Caki2 (cell line): ENCODE measurements at regions not wholly inside any gene's neighbourhood (a gene's known extent, or its start where the extent isn't known, plus 50 kb on each side); places are given as distances from the start of the nearest gene placed in this dataset.

Experiments
- DNase-seq: peaks from one replicate; pipeline ENCODE4 v3.0.0-alpha.2; 2015; ENCODE audit warnings: low read depth
- in situ Hi-C: cut with HindIII; loops from 2 replicates; pipeline ENCODE4 v1.10.0; 2016; ENCODE audit warnings: low sequenced_read_pairs, low pct_unique_long_range_greater_than_20kb, mixed read lengths

DNA sequence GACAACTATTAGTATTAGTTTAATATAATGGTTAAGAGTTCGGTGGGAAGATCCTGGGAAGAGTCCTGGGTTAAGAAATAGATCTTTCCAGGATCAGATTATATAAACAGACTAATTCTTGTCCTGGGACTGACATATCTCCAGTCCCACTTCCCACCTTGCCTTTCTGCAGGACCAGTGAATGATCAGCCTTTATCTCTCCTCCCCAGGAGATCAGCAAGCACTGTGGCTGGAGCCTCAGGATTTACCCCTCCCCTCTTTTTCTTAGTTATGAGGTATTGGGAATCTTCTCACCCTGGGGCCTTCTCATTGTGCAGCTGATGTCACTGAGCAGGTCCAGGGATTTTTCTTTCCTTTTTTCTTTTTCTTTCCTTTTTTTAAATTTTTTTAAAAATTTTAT, 135.7 kb upstream of the UMPS start:
- in situ Hi-C loops: no loop called here
- DNase-seq: no peak

DNA sequence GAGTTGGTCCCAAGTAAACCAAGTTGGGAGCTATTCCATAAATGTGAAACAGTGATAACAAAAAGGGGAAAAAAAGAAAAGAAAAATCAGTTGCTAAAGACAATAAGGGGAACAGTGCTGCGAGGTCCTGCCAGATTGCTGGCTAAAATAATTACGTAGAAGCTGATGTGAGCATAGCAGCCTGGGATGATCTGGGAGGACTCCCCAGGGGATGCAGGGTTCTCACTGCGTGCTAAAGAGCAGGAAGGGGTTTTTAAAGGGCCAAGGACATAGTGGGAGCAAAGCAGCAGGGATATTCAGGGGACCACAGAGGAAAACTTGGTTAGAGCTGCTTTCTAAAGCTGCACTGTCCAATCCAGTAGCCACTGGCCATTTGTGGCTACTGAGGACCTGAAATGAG, 133.0 kb upstream of the UMPS start:
- in situ Hi-C loops: no loop called here

DNA sequence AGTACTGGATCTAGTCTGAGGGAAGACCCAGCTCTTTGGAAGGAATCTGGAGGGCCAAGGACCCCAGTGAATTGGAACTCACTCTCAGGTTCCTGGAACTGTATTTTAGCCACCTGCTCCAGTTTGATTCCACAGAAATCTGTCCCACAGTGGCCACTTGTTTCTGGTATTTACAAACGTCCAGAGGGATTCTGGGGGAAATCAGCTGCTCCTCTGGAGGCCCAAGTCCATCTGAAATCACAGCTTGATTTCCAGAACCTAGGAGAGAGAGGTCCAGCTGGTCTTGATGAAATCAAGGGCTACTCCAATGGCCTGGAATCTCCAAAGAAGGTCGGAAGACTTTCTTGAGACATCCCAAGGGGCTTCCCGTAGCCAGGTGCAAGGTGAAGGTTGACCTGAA, 132.3 kb upstream of the UMPS start:
- in situ Hi-C loops: no loop called here
- no peak for DNase-seq

More for the DNA sequence above, 133.0 kb upstream of the UMPS start:
- DNase-seq: no peak

DNA sequence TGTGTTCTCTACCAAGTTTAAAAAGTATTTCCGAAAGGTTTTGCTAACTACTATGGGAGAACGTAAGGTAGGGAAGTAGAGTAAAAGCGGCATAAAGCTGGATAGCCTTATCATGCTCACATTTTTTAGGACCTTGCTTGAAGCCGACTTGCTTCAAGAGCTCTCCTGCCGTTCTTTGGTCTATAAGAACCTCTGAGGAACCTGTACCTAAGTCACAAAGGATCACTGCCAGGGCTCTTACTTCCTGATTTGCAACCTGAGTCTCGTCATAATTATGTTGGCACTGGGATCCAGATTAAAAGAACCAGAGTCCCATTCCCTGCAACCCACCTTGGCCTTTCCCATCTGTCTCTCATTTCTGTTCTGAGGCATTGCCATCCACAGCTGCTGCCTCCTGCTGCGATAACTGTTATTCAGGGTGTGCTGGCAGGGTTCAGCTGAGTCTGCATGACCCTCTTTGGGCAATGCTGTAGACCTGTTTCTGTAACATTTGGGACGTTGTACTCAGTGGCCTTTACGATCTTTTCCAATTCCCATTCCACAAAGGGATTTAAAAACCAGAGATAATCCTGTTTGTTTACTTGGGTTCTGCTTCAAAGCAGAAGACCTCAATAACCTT, 131.0 kb upstream of the UMPS start:
- in situ Hi-C loops: no loop called here
- no peak for DNase-seq

DNA sequence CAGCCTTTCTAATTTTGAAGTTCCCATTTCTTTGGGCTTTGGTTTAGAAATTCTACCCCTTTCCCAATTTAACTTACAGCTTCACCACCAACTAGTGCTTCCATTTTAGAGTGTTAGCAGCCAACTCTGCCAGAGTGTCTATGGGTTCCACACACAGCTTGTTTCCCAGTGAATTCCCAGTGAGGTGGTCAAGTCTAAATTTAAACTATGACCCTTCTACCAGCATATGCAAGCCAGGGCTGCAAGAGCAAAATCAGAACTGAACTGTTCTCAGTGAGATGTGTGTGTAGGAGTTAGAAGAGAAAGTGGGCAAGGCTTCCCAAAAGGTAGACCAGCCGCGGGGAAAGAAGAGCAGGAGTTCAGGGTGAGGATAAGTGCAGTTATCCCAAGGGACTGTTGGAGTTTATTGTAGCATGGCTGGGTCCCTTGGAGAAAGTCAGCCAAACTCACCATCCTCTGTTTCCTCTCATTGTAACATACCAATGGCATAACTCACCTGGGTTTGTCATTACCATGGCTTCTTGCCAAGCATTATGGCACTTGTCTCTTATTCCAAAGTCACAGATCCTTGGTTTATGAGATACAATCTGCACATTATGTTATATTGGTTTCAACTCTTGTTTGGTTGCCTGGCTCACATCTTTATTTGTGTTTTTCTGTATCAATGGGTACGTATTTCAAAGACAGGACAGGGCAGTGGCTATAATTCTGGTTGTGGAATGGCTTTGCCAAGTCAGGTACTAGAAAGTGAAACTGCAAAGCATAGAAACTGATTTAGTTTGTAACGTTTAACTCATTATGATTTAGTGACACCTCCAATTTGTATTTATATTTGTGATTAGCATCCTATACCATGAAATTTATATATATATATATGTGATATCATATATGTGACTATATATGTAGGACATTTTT, 130.2 kb upstream of the UMPS start:
- in situ Hi-C loops: no loop called here
- DNase-seq: peak; percentile 68

DNA sequence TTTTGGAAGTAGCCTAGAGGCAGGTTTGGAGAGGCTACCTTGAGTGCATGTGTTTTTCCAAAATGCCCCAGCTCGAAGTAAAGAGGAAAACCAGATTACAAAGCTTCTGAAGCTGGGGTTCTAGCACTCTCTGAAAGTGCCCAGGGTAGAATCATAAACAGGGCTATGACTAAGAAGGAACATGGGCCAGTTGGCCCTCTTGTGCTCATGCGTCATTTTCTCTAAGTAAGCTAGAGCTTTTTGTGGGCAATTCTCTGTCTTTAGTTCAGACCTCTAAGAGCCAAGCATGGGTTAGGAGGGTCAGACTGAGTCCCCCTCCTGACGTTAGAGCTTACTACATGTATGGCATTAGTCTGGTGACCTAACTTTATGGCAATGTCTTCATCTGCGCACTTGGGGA, 129.5 kb upstream of the UMPS start:
- in situ Hi-C loops: no loop called here
- DNase-seq: peak; percentile 19

DNA sequence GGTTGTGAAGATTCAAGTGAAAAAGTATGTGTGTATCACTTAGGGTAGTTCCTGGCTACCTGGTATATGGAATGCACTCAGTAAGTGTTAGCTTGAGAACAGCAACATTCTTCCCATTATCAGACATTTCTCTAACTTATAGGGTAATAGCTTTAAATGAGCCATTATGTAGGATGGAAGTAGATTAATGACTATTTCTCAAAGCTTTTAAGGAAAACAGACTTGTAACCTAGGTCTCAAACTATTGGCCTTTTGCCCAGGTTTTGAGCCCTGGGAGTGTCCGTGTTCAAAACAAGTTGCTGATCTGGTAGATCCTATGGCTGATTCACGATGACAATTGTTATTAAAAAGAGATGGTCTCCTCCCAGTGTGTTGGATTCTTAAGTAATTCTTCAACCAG, 129.1 kb upstream of the UMPS start:
- in situ Hi-C loops: no loop called here
- peak; percentile 51 for DNase-seq

DNA sequence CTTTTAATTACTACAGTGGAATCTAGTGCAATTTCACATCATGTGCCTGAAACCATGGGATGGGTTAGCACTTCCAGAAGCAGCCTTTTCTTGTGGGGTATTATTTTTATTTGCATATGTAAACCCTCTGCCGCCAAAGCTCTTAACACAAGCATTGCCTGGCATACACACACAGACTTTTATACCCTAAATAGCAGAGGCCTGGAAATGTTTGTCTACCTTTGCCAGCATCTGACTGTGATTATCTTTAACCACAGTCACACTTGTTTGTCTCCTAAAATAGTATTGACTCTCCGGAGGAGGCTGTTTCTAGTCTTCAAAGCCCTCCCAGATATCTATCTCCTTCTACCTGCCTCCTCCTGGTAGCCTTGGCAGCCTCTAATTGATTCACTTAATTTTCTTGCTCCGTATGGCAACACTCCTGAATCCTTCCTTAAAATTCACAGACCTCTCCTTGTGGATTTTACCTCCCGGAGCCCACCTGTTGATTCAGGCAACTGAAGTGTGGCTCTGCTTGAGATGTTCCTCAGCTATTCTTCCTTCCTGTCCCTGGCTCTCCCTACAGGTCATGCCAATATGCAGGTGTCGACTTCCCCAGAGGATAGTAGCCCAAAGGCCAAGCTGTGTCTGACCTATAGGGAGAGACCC, 127.1 kb upstream of the UMPS start:
- in situ Hi-C loops: no loop called here
- DNase-seq: no peak

DNA sequence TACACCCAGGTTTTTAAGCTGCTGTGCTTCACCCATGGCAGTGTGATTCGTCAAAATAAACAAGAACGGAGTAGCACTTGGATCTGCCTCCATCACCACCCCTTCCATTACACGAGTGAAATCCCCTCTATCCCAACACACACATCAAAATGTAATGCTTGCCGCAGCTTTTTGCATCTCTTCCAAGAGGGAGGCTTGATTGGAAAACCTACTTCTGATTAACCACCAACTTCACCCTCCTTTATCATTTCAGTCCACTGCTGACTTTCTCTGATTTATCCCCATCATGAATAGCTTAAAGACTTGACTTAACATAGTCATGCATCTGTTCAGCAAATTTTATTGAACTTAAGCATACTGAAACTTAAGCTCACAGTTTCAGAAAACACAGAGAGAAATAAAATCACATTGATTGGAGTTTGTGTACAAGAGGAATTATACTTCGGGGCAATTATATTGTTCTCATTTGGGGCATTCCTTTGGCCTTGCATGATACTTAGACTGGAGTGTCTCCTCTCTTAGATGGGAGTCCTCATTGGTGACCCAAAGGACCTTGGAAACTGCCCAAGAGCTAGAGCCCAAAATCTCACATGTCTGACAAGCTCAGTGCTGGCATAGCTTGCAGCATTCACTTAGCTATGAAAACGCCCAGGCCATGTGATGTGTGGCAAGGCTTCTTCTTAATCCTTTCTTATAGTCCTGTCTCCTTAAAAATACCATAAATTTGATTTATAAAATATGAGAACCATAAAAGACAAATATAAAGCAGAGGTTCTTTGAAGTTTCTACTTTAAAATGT, 124.3 kb upstream of the UMPS start:
- in situ Hi-C loops: no loop called here
- DNase-seq: no peak

DNA sequence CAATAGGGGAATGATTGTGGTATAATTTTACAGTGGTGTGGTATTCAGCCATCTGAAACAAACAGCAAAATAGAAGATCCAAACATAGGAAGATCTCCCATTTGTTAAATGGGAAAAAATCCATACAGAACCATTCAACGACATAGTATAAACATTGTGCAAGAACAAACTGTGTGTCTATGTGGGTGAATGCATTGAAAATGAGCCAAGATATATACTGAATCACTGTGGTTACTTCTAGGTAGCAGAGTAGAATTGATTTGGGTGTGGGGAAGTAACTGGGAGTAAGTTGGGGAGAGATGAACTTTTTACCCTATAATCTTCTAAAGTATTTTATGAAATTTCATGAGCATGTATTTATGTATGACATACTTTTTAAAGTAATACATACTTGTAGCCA, 123.1 kb upstream of the UMPS start:
- peak; percentile 52 for DNase-seq
- in situ Hi-C loops: no loop called here

DNA sequence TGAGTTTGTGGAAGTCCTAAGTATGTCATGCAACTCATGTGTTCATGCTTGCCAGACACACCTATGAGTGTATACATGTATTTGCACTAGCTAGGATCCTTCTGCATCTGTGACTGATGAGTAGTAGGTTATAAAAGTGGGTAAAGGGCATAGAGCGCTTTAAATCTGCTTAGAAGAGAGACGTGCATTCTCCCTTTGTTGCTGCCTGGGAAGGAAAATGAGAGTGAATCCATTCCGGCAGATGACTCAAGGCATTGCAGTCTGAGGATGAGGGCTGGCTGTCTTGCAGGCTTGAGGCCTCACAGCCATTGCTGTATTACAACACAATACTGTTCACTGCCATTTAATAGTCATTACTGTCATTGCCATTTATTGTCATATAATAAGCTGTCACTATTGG, 120.8 kb upstream of the UMPS start:
- in situ Hi-C loops: no loop called here
- no peak for DNase-seq

DNA sequence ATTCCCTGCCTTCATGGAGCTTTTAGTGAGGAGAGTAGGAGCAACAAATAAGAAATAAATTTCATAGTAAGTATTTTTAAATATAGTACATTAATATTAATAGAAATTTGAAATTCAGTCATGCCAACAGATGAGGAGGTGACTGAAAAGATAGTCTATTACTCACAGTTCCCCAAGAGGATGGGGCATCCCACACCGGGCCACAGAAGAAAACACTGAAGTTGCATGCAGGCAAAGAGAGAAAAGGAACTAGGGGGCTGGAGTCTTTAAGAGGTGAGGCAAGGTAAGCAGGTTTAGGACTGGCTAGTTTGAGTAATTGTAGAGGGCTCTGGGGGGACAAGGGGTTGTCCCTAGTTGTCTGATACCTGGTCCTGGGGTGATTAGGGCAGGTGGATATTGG, 120.1 kb upstream of the UMPS start:
- DNase-seq: no peak
- in situ Hi-C loops: no loop called here

DNA sequence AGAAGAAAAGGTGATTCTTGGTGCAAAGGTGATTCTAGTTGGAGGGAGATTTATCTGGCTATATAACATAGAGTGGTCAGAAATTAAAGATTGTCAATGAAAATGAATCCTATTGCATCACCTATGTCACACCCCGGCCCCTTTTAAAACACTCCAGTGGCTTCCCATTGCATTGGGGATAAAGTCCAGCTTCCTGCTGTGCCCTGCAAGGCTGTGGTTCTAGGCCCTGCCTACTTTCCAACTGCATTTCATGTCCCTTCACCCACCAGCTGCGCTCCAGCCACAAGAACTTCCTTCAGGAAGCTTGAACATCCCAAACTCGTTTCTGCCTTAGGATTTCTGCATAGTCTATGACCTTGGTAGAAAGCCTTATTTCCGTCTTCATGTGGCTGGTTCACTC, 118.7 kb upstream of the UMPS start:
- in situ Hi-C loops: no loop called here
- no peak for DNase-seq

DNA sequence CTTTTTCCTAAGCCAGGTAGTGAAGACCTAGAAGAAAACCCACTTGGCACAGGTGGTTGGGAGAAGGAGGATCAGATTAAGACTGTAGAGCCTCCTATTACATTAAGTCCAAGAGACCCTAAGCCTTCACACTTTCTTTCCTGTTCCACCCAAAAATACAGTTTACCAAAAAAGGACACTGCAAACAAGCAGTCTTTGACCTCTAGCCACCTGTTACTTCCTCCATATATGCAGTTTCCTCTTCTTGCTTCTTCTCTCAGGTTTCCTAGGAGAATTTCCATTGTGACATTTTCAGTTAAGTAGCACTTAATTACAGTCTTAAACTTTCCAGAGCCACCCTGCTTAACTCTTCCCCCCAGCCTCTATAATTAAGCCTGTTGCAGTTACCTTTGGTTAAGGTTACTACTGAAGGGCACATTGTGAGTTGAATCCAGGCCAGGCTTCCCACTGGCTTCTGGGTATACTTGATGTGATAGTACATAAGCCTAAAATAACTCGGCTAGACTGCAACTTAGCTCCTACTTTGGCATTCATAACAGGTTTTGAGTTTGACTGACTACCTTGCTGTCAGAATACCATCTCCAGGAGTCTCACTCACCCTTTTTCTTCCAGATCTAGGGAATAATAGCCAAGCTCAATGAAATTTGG, 114.2 kb upstream of the UMPS start:
- DNase-seq: no peak
- in situ Hi-C loops: no loop called here

DNA sequence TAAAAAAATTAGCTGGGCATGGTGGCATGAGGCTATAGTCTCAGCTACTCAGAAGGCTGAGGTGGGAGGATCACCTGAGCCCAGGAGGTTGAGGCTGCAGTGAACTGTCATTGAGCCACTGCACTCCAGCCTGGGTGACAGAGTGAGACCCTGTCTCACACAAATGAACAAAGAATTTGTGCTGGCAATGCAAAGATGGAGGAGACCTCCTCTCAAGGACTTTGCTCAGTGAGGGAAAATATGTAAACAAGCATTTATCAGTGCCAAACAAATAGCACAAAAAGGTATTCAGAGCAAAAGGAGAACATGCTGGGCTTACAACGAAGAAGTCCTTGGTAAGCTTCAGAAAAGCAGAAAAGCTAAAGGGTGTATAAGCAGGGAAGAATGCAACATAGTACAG, 113.1 kb upstream of the UMPS start:
- in situ Hi-C loops: no loop called here
- DNase-seq: no peak

DNA sequence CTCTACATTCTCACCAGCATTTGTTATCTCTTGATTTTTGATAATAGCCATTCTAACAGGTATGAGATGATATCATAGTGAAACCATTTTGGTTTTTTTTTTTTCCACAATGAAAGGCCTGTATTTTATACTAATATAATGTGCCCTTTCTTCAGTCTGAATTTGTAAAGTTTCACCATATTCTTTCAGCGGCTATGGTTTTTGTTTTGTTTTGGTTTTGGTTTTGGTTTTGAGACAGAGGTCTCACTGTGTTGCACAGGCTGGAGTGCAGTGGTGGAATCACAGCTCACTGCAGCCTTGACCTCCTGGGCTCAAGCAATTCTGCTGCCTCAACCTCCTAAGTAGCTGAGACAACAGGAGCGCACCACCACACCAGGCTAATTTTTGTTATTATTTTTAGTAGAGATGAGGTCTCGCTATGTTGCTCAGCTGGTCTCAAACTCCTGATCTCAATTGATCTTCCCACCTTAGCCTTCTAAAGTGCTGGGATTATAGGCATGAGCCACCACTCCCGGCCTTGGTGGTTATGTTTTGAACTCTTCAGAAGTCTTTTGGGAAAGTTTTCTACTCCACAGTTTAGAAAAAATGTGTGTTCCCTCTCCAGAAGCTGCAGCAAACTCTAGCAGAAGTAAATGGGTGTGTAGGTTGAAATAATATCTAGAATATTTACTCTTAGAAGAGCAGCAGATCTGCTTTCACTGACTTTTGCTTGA, 110.2 kb upstream of the UMPS start:
- in situ Hi-C loops: no loop called here
- DNase-seq: no peak

DNA sequence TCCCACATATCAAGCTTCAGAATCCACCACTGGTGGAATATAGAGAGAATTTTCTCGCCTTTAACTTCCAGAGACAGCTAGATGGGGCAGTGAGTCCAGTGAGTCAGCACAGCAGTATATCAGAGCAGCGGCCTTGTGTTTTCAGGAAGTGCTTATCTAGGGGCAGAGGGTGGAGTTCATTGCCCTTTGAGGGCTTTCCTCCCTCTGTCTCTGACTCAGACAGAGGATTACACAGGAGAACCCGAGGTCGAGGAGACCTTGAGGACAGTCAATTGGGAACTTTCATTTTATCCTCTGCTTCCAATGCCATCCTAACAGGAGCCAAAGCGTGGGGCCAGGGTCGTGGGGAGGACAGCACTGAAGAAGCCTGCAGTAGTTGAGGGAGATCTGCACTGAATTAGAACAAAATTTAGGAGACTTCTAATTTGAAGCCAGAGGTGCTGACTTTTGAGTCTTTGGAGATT, 109.6 kb upstream of the UMPS start:
- in situ Hi-C loops: no loop called here
- peak; percentile 32 for DNase-seq

DNA sequence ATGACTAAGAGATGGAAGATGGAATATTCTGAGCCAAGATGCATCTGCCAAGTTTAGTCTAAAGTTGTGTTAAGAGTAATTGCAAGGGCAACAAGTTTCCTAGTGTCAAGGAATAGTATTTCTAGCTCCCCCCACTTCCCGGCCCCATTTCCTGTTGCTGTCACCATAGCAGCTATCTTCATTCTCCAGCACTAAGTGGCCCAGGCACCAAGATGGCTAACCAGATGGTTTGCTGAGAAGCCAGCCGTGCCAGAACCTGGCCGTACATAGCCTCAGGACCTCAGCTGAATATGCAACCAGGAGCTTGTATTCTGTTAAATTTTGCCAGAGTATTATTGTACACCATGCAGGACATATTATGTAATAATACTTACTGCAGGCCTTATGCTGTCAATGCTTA, 108.8 kb upstream of the UMPS start:
- in situ Hi-C loops: no loop called here
- DNase-seq: no peak
